Thyroid gland (tissue), 4 donors: ENCODE measurements at regions not wholly inside any gene's neighbourhood (a gene's known extent, or its start where the extent isn't known, plus 50 kb on each side); places are given as distances from the start of the nearest gene placed in this dataset.

ENCODE experiments used
- DNase-seq, 2 donors: peaks; one replicate each; pipeline ENCODE4 v3.0.0-alpha.2; 2019
- H3K27ac ChIP-seq, 3 donors: fragments of 200-600 bp; sonication (generic); 1 replicate in 2 of 3; 2 replicates in 1 of 3; pipeline ENCODE4 v1.5.1; 2016 to 2019; ENCODE audit warnings: mild to moderate bottlenecking in 1 of 3, moderate library complexity in 1 of 3
- H3K27me3 ChIP-seq: fragments of 200-600 bp; sonication (generic); one replicate; pipeline ENCODE4 v1.5.1; 2019
- H3K36me3 ChIP-seq, 2 donors: fragments of 200-600 bp; sonication (generic); one replicate each; pipeline ENCODE4 v1.5.1; 2016 to 2019
- H3K4me1 ChIP-seq, 2 donors: fragments of 200-600 bp; sonication (generic); one replicate each; pipeline ENCODE4 v1.5.1; 2017 to 2019
- H3K4me3 ChIP-seq, 3 donors: fragments of 200-600 bp; sonication (generic); replicated peaks in 1 of 3; 1 replicate in 2 of 3; 2 replicates in 1 of 3; pipeline ENCODE4 v1.5.1; 2016; ENCODE audit warnings: mild to moderate bottlenecking in 1 of 3
- H3K9me3 ChIP-seq: fragments of 200-600 bp; sonication (generic); one replicate; pipeline ENCODE4 v1.5.1; 2017
- CTCF ChIP-seq, 6 experiments: fragments of 200-600 bp in 3 of 6; fragments of 450-650 bp in 3 of 6; sonication (generic) in 3 of 6; IDR thresholded peaks; one replicate each; pipeline ENCODE4 v1.5.1; 2016 to 2019; ENCODE audit warnings: antibody characterized with exemption in 6 of 6, mild to moderate bottlenecking in 2 of 6, inconsistent platforms in 1 of 6, moderate library complexity in 1 of 6
- POLR2A ChIP-seq, 2 donors: fragments of 450-650 bp; IDR thresholded peaks; one replicate each; pipeline ENCODE4 v1.6.1; 2017; ENCODE audit warnings: antibody characterized with exemption in 2 of 2, mild to moderate bottlenecking in 2 of 2, moderate library complexity in 1 of 2
- WGBS, 2 donors: methylation state at CpG; one replicate each; pipeline ENCODE4 v1.1.5; 2017; 5-methylcytosine and 5-hydroxymethylcytosine counted together
- intact Hi-C: fragments of 100-400 bp; cut with DNase I; formaldehyde crosslinking; loops from one replicate; pipeline ENCODE4 v1.15.1; 2023

GRCh38 chr10:3241274-3241921, 68.8 kb upstream of the PITRM1 start:
- Histone ChIP-seq H3K9me3 (no peaks in the 10 kb centered on the region), H3K27ac (no peak overlapping the region), H3K36me3 (no peaks in the 10 kb centered on the region), H3K27me3 (no peaks in the 10 kb centered on the region), H3K4me3 (no peak overlapping the region), H3K4me1 (no peaks in the 10 kb centered on the region)
- intact Hi-C loops: no loop called here
- no peak for TF ChIP-seq POLR2A (IDR thresholded peaks at IDR 0.05)
- no peak for TF ChIP-seq CTCF (IDR thresholded peaks at IDR 0.05)
- 84% methylated on average over 24 of the region's 24 CpGs for WGBS, 2 donors
- no peak for DNase-seq

GRCh38 chr10:3239920-3240894, 67.6 kb upstream of the PITRM1 start:
- Histone ChIP-seq H3K4me1 (no peaks in the 10 kb centered on the region), H3K4me3 (no peak overlapping the region), H3K27me3 (no peaks in the 10 kb centered on the region), H3K36me3 (no peaks in the 10 kb centered on the region), H3K27ac (peak overlapping the region in 2 of 3 donors; percentile 12 to 58), H3K9me3 (no peaks in the 10 kb centered on the region)
- WGBS, 2 donors: 74 to 81% methylated on average over 27 to 30 of the region's 30 CpGs
- intact Hi-C loops: loop anchor here (10.0 kb wide), 3 partner anchors 215 to 1525 kb away; no protein-coding TSS in a partner anchor
- peak; percentile 17 to 23 for DNase-seq
- TF ChIP-seq CTCF (IDR thresholded peaks at IDR 0.05) (no peak), POLR2A (IDR thresholded peaks at IDR 0.05) (no peak)

GRCh38 chr10:3239066-3239919, 66.7 kb upstream of the PITRM1 start:
- H3K27me3 ChIP-seq: no peaks in the 10 kb centered on the region
- peak overlapping the region in 1 of 3 donors; percentile 12 for H3K27ac ChIP-seq
- peak; percentile 60 to 73 for DNase-seq
- no peaks in the 10 kb centered on the region for H3K4me1 ChIP-seq
- H3K9me3 ChIP-seq: no peaks in the 10 kb centered on the region
- intact Hi-C loops: loop anchor here (10.0 kb wide), 3 partner anchors 216 to 1526 kb away; no protein-coding TSS in a partner anchor
- no peak overlapping the region for H3K4me3 ChIP-seq
- 36 to 37% methylated on average over 35 of the region's 35 CpGs for WGBS, 2 donors
- H3K36me3 ChIP-seq: no peaks in the 10 kb centered on the region
- peak; percentile 62 to 89 (median 82) for TF ChIP-seq CTCF (IDR thresholded peaks at IDR 0.05)
- no peak for TF ChIP-seq POLR2A (IDR thresholded peaks at IDR 0.05)

DNA sequence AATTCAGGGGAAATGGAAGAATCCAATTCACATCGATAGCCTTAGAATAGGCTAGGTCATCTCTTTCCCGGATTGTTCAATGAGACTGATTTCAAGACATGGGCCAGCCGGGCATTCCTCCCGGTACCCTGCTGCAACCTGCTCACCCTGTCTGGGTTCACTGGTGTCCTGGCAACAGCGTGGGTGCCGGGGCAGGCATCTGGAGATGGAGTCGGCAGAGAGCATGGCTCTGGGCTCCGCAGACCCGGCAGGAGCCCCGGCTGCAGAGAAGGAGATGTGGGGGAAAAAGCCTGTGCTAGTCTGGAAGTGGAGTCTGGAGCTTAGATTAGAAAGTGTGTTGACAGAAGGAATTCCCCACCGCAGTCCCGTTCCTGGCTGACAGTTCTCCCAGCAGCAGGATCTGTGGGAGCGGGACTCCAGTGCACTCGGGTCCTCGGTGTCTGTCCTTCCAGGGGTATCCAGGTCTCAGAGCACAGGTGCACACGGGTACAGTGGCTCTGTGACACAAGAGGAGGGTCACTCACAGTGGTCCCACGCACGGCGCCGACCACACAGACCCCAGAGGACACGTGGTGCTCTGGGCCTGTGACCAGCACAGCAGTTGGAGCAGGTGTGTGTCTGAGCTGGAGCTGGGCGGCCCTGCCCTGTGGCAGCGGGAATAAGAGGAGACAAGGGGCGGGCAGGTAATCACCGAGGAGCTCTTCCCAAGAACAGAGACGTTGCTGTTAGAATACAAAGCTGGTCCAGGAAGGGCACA, 65.7 kb upstream of the PITRM1 start:
- DNase-seq: no peak
- intact Hi-C loops: loop anchor here (10.0 kb wide), 3 partner anchors 217 to 1527 kb away; no protein-coding TSS in a partner anchor
- no peaks in the 10 kb centered on the region for H3K27me3 ChIP-seq
- 65 to 74% methylated on average over 21 to 26 of the region's 26 CpGs for WGBS, 2 donors
- H3K4me1 ChIP-seq: no peaks in the 10 kb centered on the region
- no peak overlapping the region for H3K27ac ChIP-seq
- H3K36me3 ChIP-seq: no peaks in the 10 kb centered on the region
- no peaks in the 10 kb centered on the region for H3K9me3 ChIP-seq
- H3K4me3 ChIP-seq: no peak overlapping the region
- TF ChIP-seq POLR2A (IDR thresholded peaks at IDR 0.05) (no peak), CTCF (IDR thresholded peaks at IDR 0.05) (no peak)
